ENCODE measurements at regions not wholly inside any gene's neighbourhood (a gene's known extent, or its start where the extent isn't known, plus 50 kb on each side); places are given as distances from the start of the nearest gene placed in this dataset.

GRCh38 chr6:115690854-115691253, 369.8 kb downstream of the FRK start:
- H3K4me1 Mint-ChIP-seq (ENCODE audit: unreplicated experiment), result no peaks in the 10 kb centered on the region
- DNase-seq (ENCODE audit: low spot score), result no peak
- H3K36me3 Mint-ChIP-seq (ENCODE audit: low read depth, unreplicated experiment), result no peaks in the 10 kb centered on the region
- no peaks in the 10 kb centered on the region for H3K9me3 Mint-ChIP-seq (ENCODE audit: unreplicated experiment)
- no peaks in the 10 kb centered on the region for H3K27me3 Mint-ChIP-seq (ENCODE audit: unreplicated experiment)
- no peak overlapping the region for H3K27ac Mint-ChIP-seq (ENCODE audit: unreplicated experiment)
- no peak for TF ChIP-seq CTCF (IDR thresholded peaks at IDR 0.05; ENCODE audit: unreplicated experiment)
- H3K4me3 Mint-ChIP-seq (ENCODE audit: unreplicated experiment), result no peak overlapping the region

DNA sequence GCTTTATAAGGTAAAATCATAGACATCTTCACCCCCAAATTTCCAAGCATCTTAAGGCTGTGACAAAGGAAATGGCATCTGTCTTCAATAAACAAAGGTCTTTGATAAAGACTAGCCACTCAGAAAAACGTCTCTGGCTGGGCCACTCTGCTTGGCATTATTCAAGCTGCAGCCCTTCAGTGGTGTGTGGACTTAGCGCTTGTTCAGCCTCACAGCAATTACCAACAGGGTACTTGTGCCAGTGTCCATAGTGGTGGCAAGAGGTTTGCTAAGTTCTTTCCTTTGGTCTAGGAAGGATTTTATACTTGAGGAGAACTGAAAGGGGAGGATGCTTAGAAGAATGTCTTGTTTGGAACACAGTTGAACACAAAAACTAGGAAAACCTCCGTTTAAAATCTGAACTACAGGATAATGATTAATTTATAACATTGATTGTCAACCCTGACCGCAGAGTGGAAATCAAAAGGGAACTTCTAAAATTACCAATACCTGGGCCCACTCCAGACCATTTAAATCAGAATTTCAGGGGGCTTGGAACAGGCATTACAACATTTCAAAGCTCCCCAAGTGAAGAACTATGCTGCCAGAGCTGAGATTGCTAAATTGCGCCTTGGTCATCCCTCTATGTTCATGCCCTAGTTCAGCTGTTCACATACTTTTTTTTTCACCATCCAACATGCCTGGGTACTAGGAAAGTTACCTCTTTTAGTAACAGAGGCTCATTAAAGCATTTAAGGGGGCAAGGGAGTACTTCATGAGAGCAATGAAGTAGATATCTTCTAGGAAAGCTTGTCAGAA, 378.5 kb downstream of the FRK start:
- Mint-ChIP-seq H3K27me3 (ENCODE audit: unreplicated experiment) (no peaks in the 10 kb centered on the region), H3K36me3 (ENCODE audit: low read depth, unreplicated experiment) (no peaks in the 10 kb centered on the region), H3K27ac (ENCODE audit: unreplicated experiment) (no peak overlapping the region), H3K9me3 (ENCODE audit: unreplicated experiment) (no peaks in the 10 kb centered on the region), H3K4me3 (ENCODE audit: unreplicated experiment) (no peak overlapping the region), H3K4me1 (ENCODE audit: unreplicated experiment) (no peaks in the 10 kb centered on the region)
- no peak for TF ChIP-seq CTCF (IDR thresholded peaks at IDR 0.05; ENCODE audit: unreplicated experiment)
- DNase-seq (ENCODE audit: low spot score), result no peak

DNA sequence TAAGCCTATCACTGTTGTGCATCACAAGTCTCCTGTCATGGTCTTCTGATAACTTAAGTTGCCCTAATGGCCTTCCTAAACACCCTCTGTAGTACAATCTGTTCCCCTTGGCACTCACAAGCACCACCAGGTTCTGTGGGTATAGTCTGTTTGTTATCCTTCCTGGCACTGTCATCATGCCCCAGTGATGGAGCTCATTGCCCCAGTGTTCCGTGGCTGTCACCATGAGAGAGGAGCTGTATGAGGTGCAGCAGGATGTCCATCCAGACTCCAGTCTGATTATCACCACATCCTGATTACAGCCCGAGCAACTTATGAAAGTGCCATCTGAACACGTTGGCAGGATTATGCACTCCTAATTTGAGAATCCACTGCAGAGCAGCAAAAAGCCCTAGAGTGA, 380.1 kb downstream of the FRK start:
- Mint-ChIP-seq H3K36me3 (ENCODE audit: low read depth, unreplicated experiment) (no peaks in the 10 kb centered on the region), H3K27me3 (ENCODE audit: unreplicated experiment) (no peaks in the 10 kb centered on the region), H3K4me1 (ENCODE audit: unreplicated experiment) (no peaks in the 10 kb centered on the region)

DNA sequence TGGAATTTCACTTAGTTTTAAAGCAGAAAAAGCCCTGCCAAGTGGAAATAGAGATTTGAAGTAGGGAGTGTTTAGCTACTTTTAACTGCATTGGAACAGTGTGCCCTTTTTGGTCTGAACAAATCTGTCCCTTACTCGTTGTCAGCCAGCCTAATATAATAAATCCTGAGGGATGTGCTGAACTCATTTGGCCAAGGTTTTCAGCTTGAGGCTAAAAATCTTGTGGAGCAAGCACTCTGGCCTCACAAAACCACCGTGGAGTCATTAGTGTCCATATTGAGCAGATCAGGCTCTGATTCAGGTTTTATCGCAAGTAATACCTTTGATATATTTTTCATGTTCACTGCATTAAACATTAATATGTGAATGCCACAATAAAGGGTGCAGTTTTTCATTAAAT, 383.5 kb downstream of the FRK start:
- Mint-ChIP-seq H3K4me1 (ENCODE audit: unreplicated experiment) (no peaks in the 10 kb centered on the region), H3K27ac (ENCODE audit: unreplicated experiment) (no peak overlapping the region), H3K9me3 (ENCODE audit: unreplicated experiment) (no peaks in the 10 kb centered on the region), H3K27me3 (ENCODE audit: unreplicated experiment) (no peaks in the 10 kb centered on the region), H3K4me3 (ENCODE audit: unreplicated experiment) (no peak overlapping the region), H3K36me3 (ENCODE audit: low read depth, unreplicated experiment) (no peaks in the 10 kb centered on the region)
- no peak for TF ChIP-seq CTCF (IDR thresholded peaks at IDR 0.05; ENCODE audit: unreplicated experiment)
- no peak for DNase-seq (ENCODE audit: low spot score)

More for the DNA sequence above, 380.1 kb downstream of the FRK start:
- no peak overlapping the region for H3K4me3 Mint-ChIP-seq (ENCODE audit: unreplicated experiment)
- no peak overlapping the region for H3K27ac Mint-ChIP-seq (ENCODE audit: unreplicated experiment)
- no peak for TF ChIP-seq CTCF (IDR thresholded peaks at IDR 0.05; ENCODE audit: unreplicated experiment)
- no peak for DNase-seq (ENCODE audit: low spot score)
- no peaks in the 10 kb centered on the region for H3K9me3 Mint-ChIP-seq (ENCODE audit: unreplicated experiment)

DNA sequence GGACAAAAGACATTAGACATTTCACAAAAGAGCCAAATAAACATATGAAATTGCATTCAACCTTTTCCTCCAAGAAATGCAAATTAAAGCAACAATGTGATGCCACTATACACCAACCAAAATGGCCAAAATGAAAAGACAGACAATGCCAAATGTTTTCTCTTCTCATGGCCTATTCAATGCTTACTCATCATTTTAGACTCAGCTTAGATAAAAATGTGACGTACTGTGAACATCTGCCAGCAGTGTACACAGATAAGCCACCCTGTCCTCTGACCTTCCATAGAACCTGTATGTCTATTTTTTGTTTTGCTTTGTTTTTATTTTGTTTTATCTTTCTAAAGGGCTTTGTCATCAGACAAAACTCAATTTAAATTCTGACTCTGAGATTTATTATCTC, 385.2 kb downstream of the FRK start:
- Mint-ChIP-seq H3K36me3 (ENCODE audit: low read depth, unreplicated experiment) (no peaks in the 10 kb centered on the region), H3K27me3 (ENCODE audit: unreplicated experiment) (no peaks in the 10 kb centered on the region), H3K4me1 (ENCODE audit: unreplicated experiment) (no peaks in the 10 kb centered on the region)

More for the DNA sequence above, 385.2 kb downstream of the FRK start:
- Mint-ChIP-seq H3K27ac (ENCODE audit: unreplicated experiment) (no peak overlapping the region), H3K4me3 (ENCODE audit: unreplicated experiment) (no peak overlapping the region), H3K9me3 (ENCODE audit: unreplicated experiment) (no peaks in the 10 kb centered on the region)
- TF ChIP-seq CTCF (IDR thresholded peaks at IDR 0.05; ENCODE audit: unreplicated experiment), result no peak
- DNase-seq (ENCODE audit: low spot score), result no peak

Measured in endothelial cell (in vitro differentiated cells).